ENCODE measurements at regions not wholly inside any gene's neighbourhood (a gene's known extent, or its start where the extent isn't known, plus 50 kb on each side); places are given as distances from the start of the nearest gene placed in this dataset.
"Not testable (repeated sequence)": the region's sequence is repeated elsewhere in the genome, so short reads cannot be mapped to it uniquely, and the experiment has no call there.

GRCh38 chr17:37859451-37859850 is 64.8 kb upstream of the TBC1D3K start:
- H3K4me3 ChIP-seq (ENCODE audit: low read depth, low read length) = no peak overlapping the region
- H3K36me3 ChIP-seq (ENCODE audit: control insufficient read depth, insufficient read depth, low read length) = no peaks in the 10 kb centered on the region
- no peak for DNase-seq (ENCODE audit: low read depth)
- no peaks in the 10 kb centered on the region for H3K27me3 ChIP-seq (ENCODE audit: control insufficient read depth, insufficient read depth, low read length)
- TF ChIP-seq CTCF (IDR thresholded peaks at IDR 0.05; ENCODE audit: insufficient read depth, low read length, poor library complexity, severe bottlenecking) = no peak

- H3K27me3 ChIP-seq (ENCODE audit: control insufficient read depth, insufficient read depth, low read length); H3K36me3 ChIP-seq (ENCODE audit: control insufficient read depth, insufficient read depth, low read length); H3K4me3 ChIP-seq (ENCODE audit: low read depth, low read length); DNase-seq (ENCODE audit: low read depth): not testable (repeated sequence)
These were observed 65.8 kb upstream of the TBC1D3K start for GRCh38 chr17:37858391-37858790.

- no peak for TF ChIP-seq CTCF (IDR thresholded peaks at IDR 0.05; ENCODE audit: insufficient read depth, low read length, poor library complexity, severe bottlenecking)
- H3K27me3 ChIP-seq (ENCODE audit: control insufficient read depth, insufficient read depth, low read length) = no peaks in the 10 kb centered on the region
- H3K4me3 ChIP-seq (ENCODE audit: low read depth, low read length) = no peak overlapping the region
- no peaks in the 10 kb centered on the region for H3K36me3 ChIP-seq (ENCODE audit: control insufficient read depth, insufficient read depth, low read length)
- DNase-seq (ENCODE audit: low read depth) = no peak
These were observed 68.0 kb upstream of the TBC1D3K start for GRCh38 chr17:37856245-37856644.

- H3K36me3 ChIP-seq (ENCODE audit: control insufficient read depth, insufficient read depth, low read length) = no peaks in the 10 kb centered on the region
- TF ChIP-seq CTCF (IDR thresholded peaks at IDR 0.05; ENCODE audit: insufficient read depth, low read length, poor library complexity, severe bottlenecking) = no peak
- peak; percentile 29 for DNase-seq (ENCODE audit: low read depth)
- no peaks in the 10 kb centered on the region for H3K27me3 ChIP-seq (ENCODE audit: control insufficient read depth, insufficient read depth, low read length)
- H3K4me3 ChIP-seq (ENCODE audit: low read depth, low read length) = no peak overlapping the region
These were observed 74.6 kb upstream of the TBC1D3K start for GRCh38 chr17:37849617-37849972.

- no peak for TF ChIP-seq CTCF (IDR thresholded peaks at IDR 0.05; ENCODE audit: insufficient read depth, low read length, poor library complexity, severe bottlenecking)
- no peaks in the 10 kb centered on the region for H3K27me3 ChIP-seq (ENCODE audit: control insufficient read depth, insufficient read depth, low read length)
- peak; percentile 99 for DNase-seq (ENCODE audit: low read depth)
These were observed 75.3 kb upstream of the TBC1D3K start for GRCh38 chr17:37848690-37849616.

GRCh38 chr17:37847811-37848331 is 76.3 kb upstream of the TBC1D3K start:
- H3K27me3 ChIP-seq (ENCODE audit: control insufficient read depth, insufficient read depth, low read length) = no peaks in the 10 kb centered on the region
- DNase-seq (ENCODE audit: low read depth) = no peak
- H3K4me3 ChIP-seq (ENCODE audit: low read depth, low read length) = no peak overlapping the region
- TF ChIP-seq CTCF (IDR thresholded peaks at IDR 0.05; ENCODE audit: insufficient read depth, low read length, poor library complexity, severe bottlenecking) = no peak
- no peaks in the 10 kb centered on the region for H3K36me3 ChIP-seq (ENCODE audit: control insufficient read depth, insufficient read depth, low read length)

More at GRCh38 chr17:37848690-37849616, 75.3 kb upstream of the TBC1D3K start:
- Histone ChIP-seq H3K4me3 (ENCODE audit: low read depth, low read length) (no peak overlapping the region), H3K36me3 (ENCODE audit: control insufficient read depth, insufficient read depth, low read length) (no peaks in the 10 kb centered on the region)
